NCI-H345 treated with DMSO at 0.1 percent for 48 hours (cell line): ENCODE measurements at regions not wholly inside any gene's neighbourhood (a gene's known extent, or its start where the extent isn't known, plus 50 kb on each side); places are given as distances from the start of the nearest gene placed in this dataset.

Experiments used
- DNase-seq: peaks from one replicate; lab custom pipeline; 2025; ENCODE audit not compliant: unreplicated experiment; lab: John Stamatoyannopoulos, UW

DNA sequence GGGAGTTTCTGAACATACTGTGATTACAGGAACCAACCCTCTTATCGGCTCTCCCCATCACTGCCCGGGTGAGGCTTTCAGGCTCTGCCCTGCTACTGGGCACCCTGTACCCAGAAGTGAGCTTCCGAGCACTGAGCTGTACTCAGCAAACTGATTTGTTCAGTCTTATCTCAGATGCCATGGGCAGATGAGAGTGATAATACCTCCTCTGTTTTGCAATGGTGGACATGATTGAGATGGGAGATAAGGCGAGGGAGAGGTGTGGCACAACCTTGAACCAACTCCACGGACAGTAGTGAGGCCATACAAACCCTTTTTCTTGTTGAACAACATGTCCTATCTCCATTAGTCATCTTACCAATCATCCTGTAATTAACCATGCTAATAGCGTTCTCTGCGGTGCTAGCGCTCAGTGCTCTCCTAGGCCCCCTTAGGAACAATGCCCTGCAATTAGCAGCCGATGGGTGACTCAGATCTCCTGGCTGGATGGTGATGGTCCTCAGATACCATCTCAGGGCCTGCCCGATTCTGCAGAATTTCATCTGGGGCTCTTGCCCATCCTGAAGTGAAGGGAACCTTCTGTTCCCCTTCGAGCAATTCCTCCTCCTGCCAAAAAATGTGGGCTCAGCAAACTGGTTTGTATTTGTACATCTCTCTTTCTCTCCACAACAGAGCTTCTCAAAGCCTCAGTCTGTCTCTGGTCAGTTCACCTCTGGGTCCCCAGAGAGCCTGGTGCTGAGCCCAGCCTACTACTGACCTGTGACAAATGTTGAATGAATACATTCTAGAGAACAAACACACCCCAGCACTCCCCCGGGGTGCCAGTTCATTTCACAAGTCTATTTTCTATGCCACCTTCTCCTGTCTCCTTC lies 139.3 kb upstream of the IRX3 start:
- no peak for DNase-seq

DNA sequence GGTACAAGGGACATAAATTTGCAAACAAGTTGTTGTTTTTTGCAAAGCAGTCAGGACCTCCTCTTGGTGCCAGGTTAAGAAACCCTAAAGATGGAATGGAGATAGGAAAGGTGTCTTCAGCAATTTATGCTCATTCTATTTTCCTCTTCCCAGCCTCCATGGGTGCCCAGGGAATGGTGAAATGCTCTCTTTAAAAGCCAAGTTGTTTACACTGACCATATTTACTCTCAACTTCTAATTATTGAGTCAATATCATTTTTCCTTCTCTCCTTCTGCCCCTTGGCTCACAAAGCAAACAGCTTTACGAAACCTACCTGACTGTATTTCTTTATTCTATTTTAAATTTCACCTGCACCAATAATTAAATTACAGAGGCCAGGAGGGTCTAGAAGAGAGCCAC lies 138.5 kb upstream of the IRX3 start:
- DNase-seq, result no peak

DNA sequence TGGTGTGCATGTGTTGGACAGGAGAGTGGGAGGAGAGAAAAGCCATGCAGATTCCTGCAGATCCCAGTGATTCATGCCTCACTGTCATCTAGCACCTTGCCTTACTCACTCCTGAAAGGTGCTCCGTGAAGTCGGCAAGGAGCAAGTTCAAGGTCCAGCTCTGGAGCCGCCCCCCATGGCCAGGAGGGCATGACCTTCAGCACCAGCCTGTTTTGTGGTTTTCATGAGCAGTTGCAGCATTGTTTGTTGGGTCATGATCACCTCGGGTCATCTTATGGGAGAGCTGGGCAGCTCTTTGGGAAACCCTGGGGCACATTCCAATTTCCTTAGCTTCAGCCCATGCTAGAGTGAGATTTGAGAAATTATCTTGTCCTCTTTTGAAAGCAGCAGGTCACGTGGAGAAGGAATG lies 137.5 kb upstream of the IRX3 start:
- no peak for DNase-seq

DNA sequence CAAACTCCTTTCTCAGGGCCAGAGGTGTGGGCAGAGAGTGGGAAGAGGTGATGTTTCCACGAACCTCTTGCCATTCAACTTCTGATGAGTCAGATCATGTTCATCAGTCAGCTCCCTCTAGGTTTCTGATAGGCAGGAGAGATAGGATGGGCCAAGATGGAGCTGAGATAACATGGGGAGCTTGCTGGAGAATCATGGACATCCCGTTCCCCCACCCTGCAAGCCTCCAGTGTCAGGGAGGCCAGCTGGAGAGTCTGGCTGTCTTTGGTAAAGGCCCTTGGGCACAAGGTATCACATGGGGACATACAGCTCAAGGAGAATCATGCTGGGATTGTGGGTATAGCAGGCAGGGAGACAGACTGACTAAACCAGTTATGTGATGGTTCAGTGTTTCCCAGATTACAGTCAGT lies 136.0 kb upstream of the IRX3 start:
- DNase-seq, result no peak

DNA sequence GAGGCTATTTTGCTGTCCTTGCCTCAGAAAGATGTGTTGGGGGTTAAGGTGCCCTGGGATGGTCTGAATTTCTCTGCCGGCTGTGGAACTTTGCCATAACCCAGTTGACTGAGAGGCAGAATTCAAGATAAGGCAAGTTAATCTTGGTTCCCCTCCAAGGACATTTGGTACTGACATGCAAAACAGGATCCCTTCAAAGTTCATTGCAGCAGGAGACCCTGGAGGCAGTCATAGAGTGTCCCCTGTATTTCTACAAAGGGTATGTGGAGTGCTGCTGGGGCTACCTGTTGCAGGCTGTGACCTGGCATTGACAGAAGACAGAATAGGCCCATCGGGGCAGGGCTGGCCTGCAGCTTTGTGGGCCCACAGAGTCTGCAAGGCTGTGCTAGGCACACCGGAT lies 135.6 kb upstream of the IRX3 start:
- DNase-seq, result no peak

DNA sequence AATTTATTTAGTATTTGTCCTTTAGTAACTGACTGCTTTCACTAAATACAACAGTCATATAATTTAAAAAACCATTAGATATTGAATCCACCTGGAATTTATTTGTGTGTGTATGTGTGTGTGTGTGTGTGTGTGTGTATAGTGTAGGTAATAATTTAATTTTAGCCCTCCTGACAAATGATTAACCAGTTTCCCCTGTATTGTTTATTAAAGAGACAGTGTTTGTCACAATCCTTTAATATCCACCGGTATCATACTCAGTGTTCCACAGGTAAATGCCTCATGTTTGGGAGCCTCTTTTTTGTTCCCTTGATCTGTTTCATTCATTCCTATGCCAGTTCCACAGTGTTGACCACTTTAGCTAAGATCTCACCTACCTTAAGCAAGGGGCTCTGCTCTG lies 134.6 kb upstream of the IRX3 start:
- no peak for DNase-seq

DNA sequence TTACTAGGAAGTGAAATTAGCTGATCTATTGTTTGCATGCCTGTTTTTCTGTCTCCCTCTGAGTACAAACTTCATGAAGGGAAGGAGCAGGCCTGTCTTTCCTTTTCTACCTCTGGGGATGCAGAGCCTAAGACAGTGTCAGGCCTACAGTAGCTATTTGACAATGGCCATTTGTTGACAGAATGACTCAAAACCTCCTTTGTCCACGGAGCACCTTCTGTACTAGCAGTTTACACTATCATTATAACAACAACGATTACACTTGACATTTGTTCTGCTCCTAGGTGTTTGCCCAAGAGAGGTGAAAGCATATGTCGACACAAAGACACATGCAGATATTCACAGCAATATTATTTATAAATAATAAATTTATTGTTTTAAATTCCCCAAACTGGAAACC lies 132.3 kb upstream of the IRX3 start:
- no peak for DNase-seq

DNA sequence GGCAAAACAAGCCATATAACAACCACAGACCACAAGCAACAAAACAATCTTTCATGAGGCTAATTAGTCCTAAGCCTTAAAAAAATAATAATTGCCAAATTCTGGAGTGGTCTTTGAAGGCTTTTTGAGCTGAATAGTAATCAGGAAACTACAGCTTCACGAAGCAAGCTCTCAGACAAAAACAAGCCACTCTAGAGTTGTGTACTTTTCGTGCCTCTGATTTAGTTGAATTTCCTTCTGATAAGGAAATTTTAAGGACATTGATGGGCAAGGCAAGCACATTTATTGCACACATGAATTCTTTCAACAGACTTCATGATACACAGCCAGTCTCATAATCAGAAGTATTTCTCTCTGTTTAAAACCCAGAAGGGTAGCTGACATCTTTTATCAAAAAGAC lies 130.8 kb upstream of the IRX3 start:
- DNase-seq, result no peak

DNA sequence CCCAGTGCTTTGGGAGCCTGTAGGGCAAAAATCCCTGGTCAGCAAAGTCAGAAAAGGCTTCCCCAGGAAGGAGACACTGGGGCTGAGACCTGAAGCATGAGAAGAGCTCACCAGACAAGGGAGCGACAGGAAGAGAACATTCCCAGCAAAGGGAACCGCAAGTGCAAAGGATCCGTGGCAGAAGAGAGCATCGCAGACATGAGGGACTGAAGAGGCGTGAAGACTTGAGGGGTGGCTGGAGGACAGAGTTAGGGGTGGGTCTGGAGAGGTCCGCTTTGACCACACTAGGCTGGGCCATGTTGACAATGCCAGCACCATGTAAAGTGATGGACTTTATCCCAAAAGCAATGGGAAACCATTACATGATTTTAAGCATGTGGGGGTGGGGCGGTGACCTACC lies 128.1 kb upstream of the IRX3 start:
- DNase-seq, result no peak

DNA sequence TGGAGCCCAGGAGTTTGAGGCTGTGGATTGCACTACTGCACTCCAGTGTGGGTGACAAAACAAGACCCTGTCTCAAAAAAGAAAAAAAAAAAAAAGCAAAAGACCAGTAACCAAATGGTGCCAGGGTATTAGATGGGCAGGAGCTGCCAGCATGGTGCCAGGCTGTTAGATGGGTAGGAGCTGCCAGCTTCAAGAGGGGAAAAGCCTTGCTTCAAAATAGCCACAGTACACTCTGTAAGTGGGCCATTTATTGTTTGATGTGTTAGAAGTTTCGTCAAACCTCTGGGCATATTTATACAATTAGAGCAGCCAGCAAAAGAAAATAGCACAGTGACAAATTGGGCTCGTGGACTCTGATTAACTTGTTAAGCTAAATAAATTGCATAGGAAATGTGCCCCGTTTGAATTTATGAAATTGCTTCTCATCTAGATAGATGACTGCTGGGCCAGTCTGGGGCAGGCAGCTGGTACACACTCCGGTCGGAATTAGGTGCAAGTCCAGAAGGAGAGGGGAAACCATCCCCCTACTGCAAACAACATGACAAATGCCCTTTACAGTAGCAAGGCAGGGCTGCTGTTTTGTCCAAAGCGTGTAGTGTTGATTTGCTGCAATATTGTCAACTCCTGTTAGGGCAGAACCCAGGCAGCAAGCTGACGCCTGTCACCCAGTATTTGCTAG lies 126.3 kb upstream of the IRX3 start:
- no peak for DNase-seq

DNA sequence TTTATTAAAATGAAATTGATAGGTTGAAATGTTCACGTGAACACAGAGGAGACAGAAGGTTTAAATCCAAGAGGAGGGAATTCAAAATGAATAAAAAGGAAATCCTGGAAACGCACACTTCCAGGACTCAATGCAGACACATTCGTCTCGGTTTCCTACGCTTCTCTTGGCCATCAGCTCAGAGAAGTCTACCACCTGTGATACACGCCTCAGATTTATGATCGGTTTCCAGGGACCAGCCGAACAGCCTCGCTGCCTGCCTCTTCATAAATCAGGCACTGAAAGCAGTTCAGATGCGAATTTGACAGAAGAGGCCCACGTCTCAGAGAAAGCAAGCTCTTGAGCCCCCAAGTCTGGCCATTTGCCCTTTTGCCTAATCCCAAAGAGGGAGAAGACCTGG lies 125.5 kb upstream of the IRX3 start:
- no peak for DNase-seq

DNA sequence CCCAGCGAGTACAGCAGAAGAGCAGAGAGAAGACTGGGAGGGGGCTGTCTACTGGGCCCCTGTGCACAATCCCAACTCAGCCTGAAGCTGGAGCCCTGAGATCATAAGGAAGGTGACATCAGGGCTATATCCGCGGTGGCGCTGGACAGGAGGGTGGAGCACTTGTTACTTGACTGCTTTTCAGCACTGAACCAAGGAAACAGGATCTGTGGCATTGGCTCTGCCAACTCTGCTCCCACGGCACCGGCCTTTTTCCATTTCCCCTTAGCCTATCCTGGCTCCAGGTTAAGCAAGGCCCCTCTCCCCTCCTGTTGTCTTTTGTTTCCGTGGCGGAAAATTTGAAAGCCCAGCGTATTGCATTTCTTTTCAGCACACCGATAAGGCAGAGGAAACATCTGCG lies 125.0 kb upstream of the IRX3 start:
- DNase-seq, result no peak

DNA sequence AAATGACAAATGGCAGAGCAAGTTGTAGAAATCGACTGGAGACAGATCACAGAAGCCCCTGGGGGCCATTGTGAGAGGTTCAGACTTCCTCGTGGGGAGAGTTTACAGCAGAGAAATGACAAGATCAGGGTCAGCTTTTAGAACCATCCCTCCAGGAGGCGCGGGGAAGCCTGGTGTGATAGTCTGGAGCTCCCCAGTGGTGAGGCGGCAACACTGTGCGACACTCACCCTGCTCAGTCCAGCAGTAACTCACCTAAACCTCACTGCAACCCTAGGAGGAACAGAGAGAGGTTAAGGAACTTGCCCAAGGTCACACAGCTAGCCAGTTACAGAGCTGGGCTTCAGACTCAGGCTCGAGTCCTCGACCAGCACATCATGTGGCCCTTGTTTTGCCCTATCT lies 123.4 kb upstream of the IRX3 start:
- no peak for DNase-seq

DNA sequence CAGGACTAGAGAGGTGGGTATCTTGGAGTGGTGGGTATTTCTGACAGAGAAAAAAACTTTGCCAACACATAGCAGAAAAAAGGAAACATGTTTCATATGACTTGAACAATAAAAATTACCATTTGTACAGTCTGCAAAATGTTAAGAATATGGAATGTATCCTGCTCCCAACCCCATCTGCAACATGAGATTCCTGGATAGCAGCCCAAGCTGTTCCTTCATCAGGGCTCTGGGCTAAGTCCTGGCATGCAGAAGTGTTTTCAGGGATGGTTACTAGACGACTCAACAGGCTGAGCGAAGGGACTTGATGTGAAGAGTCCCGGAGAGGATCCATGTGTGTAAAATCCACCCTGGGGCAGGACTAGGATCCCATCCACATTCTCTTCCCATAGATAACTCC lies 121.0 kb upstream of the IRX3 start:
- DNase-seq, result no peak

DNA sequence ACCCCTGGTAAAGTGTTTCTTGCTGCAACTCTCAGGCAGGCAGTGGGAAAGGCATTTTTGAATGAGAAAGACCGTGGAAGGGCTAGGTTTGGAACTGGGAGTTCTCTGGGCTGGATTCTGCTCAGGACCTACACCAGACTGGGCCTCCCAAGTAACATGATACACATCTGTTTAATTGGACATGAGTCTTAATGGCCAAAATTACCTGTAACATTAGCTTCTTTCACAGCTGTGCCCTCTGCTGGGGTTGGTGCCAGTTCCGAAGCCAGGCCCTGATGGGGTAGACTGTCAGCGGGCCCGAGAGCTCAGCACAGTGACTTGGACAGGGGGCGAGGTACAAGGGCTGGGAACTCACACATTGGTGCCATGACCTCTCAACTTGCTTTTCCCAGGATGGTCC lies 118.9 kb upstream of the IRX3 start:
- no peak for DNase-seq

DNA sequence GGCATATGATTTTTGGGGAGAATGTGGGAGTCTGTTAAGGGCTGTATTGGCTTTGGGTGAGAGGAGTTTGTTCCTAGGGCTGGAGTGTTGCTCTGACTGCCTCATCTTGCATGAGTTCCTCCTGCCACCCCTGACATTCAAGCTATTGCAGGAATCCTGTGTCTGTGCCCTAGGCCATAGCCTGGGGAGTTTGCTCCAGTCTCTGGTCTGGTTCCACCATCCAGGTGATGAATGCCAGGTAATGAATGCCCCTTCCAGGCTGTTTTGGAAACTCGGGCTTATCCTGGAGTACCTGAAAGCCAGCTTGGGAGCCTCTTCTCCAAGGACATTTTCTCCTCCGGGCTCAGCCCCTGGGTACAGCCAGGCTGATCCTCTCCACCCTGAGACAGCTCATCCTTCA lies 117.0 kb upstream of the IRX3 start:
- DNase-seq, result no peak

DNA sequence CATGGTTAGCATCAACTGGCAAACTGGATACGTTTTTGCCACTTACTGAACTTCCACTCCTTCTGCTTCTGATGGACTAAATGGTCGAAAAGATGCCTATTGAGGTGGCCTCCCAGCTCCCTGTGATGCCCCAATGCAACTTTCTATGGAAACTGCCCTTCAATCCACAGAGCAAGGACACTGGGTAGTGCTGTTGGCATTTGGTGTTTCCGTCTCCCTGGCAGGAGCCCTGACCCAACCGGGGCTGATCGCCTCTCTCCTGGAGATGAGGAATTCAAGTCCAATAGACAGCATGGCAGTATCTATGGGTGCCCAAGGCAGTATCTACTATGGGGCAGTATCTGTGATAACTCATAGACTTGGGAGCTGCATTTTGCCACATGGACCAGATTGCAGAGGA lies 116.3 kb upstream of the IRX3 start:
- no peak for DNase-seq

DNA sequence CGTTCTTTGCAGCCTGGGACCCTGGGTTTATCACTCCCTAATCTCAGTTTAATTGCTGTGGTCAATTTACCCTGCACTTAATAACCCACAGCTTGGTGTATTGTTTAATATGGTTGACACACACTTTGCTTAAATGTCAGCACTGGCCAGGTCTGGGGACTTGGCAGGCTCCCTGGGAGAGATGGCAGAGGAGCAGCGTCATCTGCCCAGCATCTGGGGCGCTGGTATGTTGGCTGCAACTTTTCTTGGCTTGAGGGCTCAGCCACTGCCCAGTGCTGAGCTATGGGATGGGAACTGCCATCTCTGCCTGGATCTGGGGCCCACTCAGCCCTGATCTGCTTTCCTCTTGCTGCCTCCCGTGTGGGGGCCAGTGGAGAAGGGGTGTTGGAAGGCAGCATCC lies 115.7 kb upstream of the IRX3 start:
- no peak for DNase-seq

DNA sequence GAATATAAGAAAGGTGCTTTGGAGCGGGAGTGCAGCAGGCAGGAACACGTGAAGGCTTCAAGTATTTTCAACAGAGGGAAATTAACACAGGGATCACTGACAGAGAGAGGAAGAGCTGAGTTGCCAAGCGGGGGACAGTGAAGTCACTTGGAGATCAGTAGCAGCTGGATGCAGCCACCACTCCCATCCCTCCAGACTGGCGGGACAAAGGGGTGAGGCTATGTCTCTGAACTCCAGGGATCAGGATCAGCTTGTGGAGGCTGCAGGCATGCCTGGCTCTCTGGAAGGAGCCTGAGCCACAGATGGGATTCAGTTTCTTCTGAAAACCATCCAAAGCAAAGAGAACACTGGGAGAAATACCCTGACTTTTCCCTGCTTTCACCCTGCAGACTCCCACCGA lies 113.7 kb upstream of the IRX3 start:
- no peak for DNase-seq

DNA sequence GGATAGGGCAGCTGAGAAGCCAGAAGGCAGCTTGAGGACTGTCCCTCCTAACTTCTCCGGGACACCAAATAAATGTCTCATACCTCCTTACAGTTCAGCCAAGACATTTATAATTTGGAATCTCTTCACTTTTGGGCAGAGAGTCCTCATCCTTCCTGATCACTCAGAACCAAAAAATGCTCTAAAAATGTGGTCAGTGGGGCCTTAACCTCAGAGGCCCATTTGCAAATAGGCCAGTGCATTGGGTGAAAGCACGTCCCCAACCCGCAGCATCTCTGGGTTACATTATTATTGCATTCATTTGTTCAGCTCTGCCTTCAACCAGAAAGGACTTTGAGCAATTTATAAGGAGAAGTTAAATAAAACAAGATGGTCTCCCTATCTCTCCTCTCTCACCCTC lies 112.4 kb upstream of the IRX3 start:
- DNase-seq, result no peak

DNA sequence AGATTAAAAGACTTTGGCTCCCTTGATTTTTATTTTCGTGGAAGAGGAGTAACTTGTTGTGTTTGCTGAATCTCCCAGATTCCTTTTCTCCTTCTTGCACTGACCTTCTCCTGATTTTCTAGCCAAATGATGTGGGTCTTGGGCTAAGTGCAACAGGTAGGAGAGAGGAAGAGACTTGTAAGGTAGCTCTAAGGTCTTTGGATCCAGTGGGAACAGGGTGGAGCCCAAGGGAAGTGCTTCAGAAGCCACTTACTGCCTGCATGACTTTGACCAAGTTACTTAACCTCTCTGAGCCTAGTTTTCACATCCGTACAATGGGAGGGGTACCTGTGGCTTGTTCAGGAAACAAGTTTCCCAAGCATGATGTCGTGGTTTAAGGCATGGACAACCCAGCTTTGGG lies 111.3 kb upstream of the IRX3 start:
- DNase-seq, result no peak

DNA sequence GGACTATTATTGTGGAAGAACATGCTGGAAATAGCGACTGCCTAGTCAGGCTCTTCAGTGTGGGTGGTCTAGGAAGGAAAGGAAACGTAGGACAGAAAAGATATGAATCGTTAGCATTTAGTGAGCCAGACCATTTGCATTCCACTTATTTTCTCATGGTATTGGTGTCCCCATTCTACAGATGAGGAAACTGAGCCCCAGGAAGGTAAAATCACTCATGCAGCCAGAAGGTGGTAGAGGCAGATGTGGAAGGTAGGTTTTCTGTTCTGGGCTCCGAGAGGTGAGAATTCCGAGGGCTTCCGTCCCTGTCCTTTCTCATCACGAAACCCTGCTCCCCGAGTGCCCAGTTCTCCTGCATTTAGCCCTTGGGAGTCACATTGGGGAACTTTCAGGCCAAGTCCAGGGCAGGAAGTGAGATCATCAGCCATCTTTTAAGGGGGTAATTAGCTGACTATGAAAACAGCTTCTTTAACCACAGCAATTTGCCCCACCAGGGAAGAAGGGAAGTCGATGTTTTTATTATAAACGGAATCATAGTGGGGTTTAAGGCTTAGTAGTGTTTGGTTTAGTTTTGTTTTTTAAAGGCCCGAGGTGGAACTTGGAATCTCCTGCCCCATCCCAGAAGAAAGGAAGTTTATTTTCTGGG lies 110.7 kb upstream of the IRX3 start:
- DNase-seq, result no peak
